ENCODE measurements at regions not wholly inside any gene's neighbourhood (a gene's known extent, or its start where the extent isn't known, plus 50 kb on each side); places are given as distances from the start of the nearest gene placed in this dataset.
A peak's percentile ranks its signal among the peaks of the same experiment; 100 is the strongest.

GRCh38 chr6:26243132-26243531 is 121.9 kb upstream of the BTN3A2 start:
- Mint-ChIP-seq H3K27ac (no peak overlapping the region), H3K4me3 (no peak overlapping the region), H3K36me3 (peaks cover 0 to 6% of the 10 kb centered on the region in 2 donors), H3K27me3 (no peaks in the 10 kb centered on the region), H3K4me1 (peaks cover 15 to 19% (median 16%) of the 10 kb centered on the region in 3 donors), H3K9me3 (peaks cover 0 to 13% (median 3%) of the 10 kb centered on the region in 7 donors)
- ATAC-seq (ENCODE audit: low read depth in 2 of 2) (no peak), DNase-seq (no peak)

GRCh38 chr6:26243752-26244151 is 121.2 kb upstream of the BTN3A2 start:
- Mint-ChIP-seq H3K4me1 (peaks cover 15 to 19% (median 19%) of the 10 kb centered on the region in 3 donors), H3K4me3 (no peak overlapping the region), H3K9me3 (peaks cover 0 to 10% (median 3%) of the 10 kb centered on the region in 7 donors)

GRCh38 chr6:26246058-26246457 is 118.9 kb upstream of the BTN3A2 start:
- DNase-seq, result no peak
- Mint-ChIP-seq H3K27ac (no peak overlapping the region), H3K4me1 (peaks cover 14 to 20% (median 17%) of the 10 kb centered on the region in 3 donors), H3K9me3 (peaks cover 0 to 2% (median under 1%) of the 10 kb centered on the region in 7 donors), H3K27me3 (no peaks in the 10 kb centered on the region), H3K36me3 (no peaks in the 10 kb centered on the region), H3K4me3 (peak overlapping the region in 2 of 8 donors; percentile 14 to 37)
- ATAC-seq (ENCODE audit: low read depth in 2 of 2), result no peak

More at GRCh38 chr6:26243752-26244151, 121.2 kb upstream of the BTN3A2 start:
- DNase-seq, result no peak
- no peaks in the 10 kb centered on the region for H3K27me3 Mint-ChIP-seq
- H3K27ac Mint-ChIP-seq, result no peak overlapping the region
- ATAC-seq (ENCODE audit: low read depth in 2 of 2), result no peak
- H3K36me3 Mint-ChIP-seq, result peaks cover 0 to 6% of the 10 kb centered on the region in 2 donors

GRCh38 chr6:26246553-26246952 is 118.4 kb upstream of the BTN3A2 start:
- Mint-ChIP-seq H3K9me3 (peaks cover 0 to 6% (median 1%) of the 10 kb centered on the region in 7 donors), H3K36me3 (no peaks in the 10 kb centered on the region), H3K27ac (no peak overlapping the region), H3K27me3 (no peaks in the 10 kb centered on the region), H3K4me1 (peaks cover 17 to 20% (median 19%) of the 10 kb centered on the region in 3 donors), H3K4me3 (no peak overlapping the region)
- no peak for DNase-seq
- ATAC-seq (ENCODE audit: low read depth in 2 of 2), result no peak

GRCh38 chr6:26249707-26249956 is 115.4 kb upstream of the BTN3A2 start:
- Mint-ChIP-seq H3K27ac (peak overlapping the region; percentile 53 to 95 (median 94)), H3K27me3 (no peaks in the 10 kb centered on the region), H3K4me1 (peaks cover 27 to 42% (median 35%) of the 10 kb centered on the region in 3 donors), H3K4me3 (peak overlapping the region; percentile 95 to 100 (median 97)), H3K36me3 (no peaks in the 10 kb centered on the region), H3K9me3 (peaks cover 0 to 6% (median 0%) of the 10 kb centered on the region in 7 donors)
- DNase-seq (no peak), ATAC-seq (ENCODE audit: low read depth in 2 of 2) (peak; percentile 29 to 34)

- Mint-ChIP-seq H3K9me3 (peaks cover 0 to 6% (median 0%) of the 10 kb centered on the region in 7 donors), H3K27me3 (no peaks in the 10 kb centered on the region), H3K27ac (peak overlapping the region; percentile 53 to 95 (median 94)), H3K4me1 (peaks cover 32 to 43% (median 40%) of the 10 kb centered on the region in 3 donors), H3K4me3 (peak overlapping the region; percentile 95 to 100 (median 97)), H3K36me3 (no peaks in the 10 kb centered on the region)
- peak; percentile 71 for DNase-seq
- peak; percentile 69 to 70 for ATAC-seq (ENCODE audit: low read depth in 2 of 2)
Observed at GRCh38 chr6:26249957-26250697, 114.9 kb upstream of the BTN3A2 start.

- Mint-ChIP-seq H3K27ac (peak overlapping the region; percentile 47 to 95 (median 94)), H3K4me1 (peaks cover 32 to 45% (median 43%) of the 10 kb centered on the region in 3 donors), H3K27me3 (no peaks in the 10 kb centered on the region), H3K36me3 (no peaks in the 10 kb centered on the region), H3K9me3 (peaks cover 0 to 6% (median 0%) of the 10 kb centered on the region in 7 donors), H3K4me3 (peak overlapping the region; percentile 95 to 100 (median 97))
- peak; percentile 18 to 19 for ATAC-seq (ENCODE audit: low read depth in 2 of 2)
- DNase-seq, result peak; percentile 57
Observed at GRCh38 chr6:26250698-26251044, 114.3 kb upstream of the BTN3A2 start.

GRCh38 chr6:26251354-26252076 is 113.5 kb upstream of the BTN3A2 start:
- peak; percentile 69 for DNase-seq
- H3K27me3 Mint-ChIP-seq, result no peaks in the 10 kb centered on the region
- H3K4me3 Mint-ChIP-seq, result peak overlapping the region; percentile 93 to 100 (median 96)
- peaks cover 32 to 48% (median 43%) of the 10 kb centered on the region in 3 donors for H3K4me1 Mint-ChIP-seq
- no peaks in the 10 kb centered on the region for H3K36me3 Mint-ChIP-seq
- ATAC-seq (ENCODE audit: low read depth in 2 of 2), result peak; percentile 40 to 50
- peak overlapping the region; percentile 54 to 97 (median 88) for H3K27ac Mint-ChIP-seq
- peaks cover 0 to 6% (median 0%) of the 10 kb centered on the region in 7 donors for H3K9me3 Mint-ChIP-seq

- H3K4me1 Mint-ChIP-seq, result peaks cover 35 to 50% (median 47%) of the 10 kb centered on the region in 3 donors
- peak overlapping the region; percentile 25 to 89 (median 72) for H3K27ac Mint-ChIP-seq
- peaks cover 0 to 6% (median 0%) of the 10 kb centered on the region in 7 donors for H3K9me3 Mint-ChIP-seq
- peak overlapping the region; percentile 93 to 100 (median 96) for H3K4me3 Mint-ChIP-seq
- no peaks in the 10 kb centered on the region for H3K27me3 Mint-ChIP-seq
- no peaks in the 10 kb centered on the region for H3K36me3 Mint-ChIP-seq
- no peak for DNase-seq
- no peak for ATAC-seq (ENCODE audit: low read depth in 2 of 2)
Observed at GRCh38 chr6:26252077-26252472, 112.9 kb upstream of the BTN3A2 start.

- no peaks in the 10 kb centered on the region for H3K27me3 Mint-ChIP-seq
- H3K9me3 Mint-ChIP-seq, result peaks cover 0 to 6% (median 0%) of the 10 kb centered on the region in 7 donors
- DNase-seq (no peak), ATAC-seq (ENCODE audit: low read depth in 2 of 2) (no peak)
- peaks cover 0 to 6% of the 10 kb centered on the region in 2 donors for H3K36me3 Mint-ChIP-seq
- peak overlapping the region in 3 of 8 donors; percentile 2 to 74 (median 47) for H3K4me3 Mint-ChIP-seq
- peak overlapping the region in 1 of 6 donors; percentile 16 for H3K27ac Mint-ChIP-seq
- H3K4me1 Mint-ChIP-seq, result peaks cover 32 to 45% (median 44%) of the 10 kb centered on the region in 3 donors
Observed at GRCh38 chr6:26254724-26255123, 110.3 kb upstream of the BTN3A2 start.

- DNase-seq (no peak), ATAC-seq (ENCODE audit: low read depth in 2 of 2) (no peak)
- Mint-ChIP-seq H3K27me3 (no peaks in the 10 kb centered on the region), H3K4me1 (peaks cover 20 to 30% (median 25%) of the 10 kb centered on the region in 3 donors), H3K9me3 (peaks cover 0 to 2% (median 0%) of the 10 kb centered on the region in 7 donors), H3K4me3 (peak overlapping the region in 1 of 8 donors; percentile 29), H3K36me3 (peaks cover 0 to 10% of the 10 kb centered on the region in 2 donors), H3K27ac (peak overlapping the region in 1 of 6 donors; percentile 8)
Observed at GRCh38 chr6:26257272-26257671, 107.7 kb upstream of the BTN3A2 start.

- Mint-ChIP-seq H3K36me3 (peaks cover 0 to 10% of the 10 kb centered on the region in 2 donors), H3K9me3 (peaks cover 0 to 2% (median 0%) of the 10 kb centered on the region in 7 donors), H3K27me3 (no peaks in the 10 kb centered on the region), H3K4me1 (peaks cover 12 to 18% (median 15%) of the 10 kb centered on the region in 3 donors), H3K27ac (no peak overlapping the region), H3K4me3 (no peak overlapping the region)
- ATAC-seq (ENCODE audit: low read depth in 2 of 2), result no peak
- no peak for DNase-seq
Observed at GRCh38 chr6:26258212-26258977, 106.6 kb upstream of the BTN3A2 start.

- no peak overlapping the region for H3K27ac Mint-ChIP-seq
- peaks cover 0 to 2% (median 0%) of the 10 kb centered on the region in 7 donors for H3K9me3 Mint-ChIP-seq
- H3K36me3 Mint-ChIP-seq, result peaks cover 0 to 10% of the 10 kb centered on the region in 2 donors
- H3K27me3 Mint-ChIP-seq, result no peaks in the 10 kb centered on the region
- ATAC-seq (ENCODE audit: low read depth in 2 of 2) (no peak), DNase-seq (no peak)
- H3K4me1 Mint-ChIP-seq, result peaks cover 5 to 9% (median 8%) of the 10 kb centered on the region in 3 donors
- no peak overlapping the region for H3K4me3 Mint-ChIP-seq
Observed at GRCh38 chr6:26260110-26260637, 104.8 kb upstream of the BTN3A2 start.
